HepG2 (cell line): ENCODE measurements at regions not wholly inside any gene's neighbourhood (a gene's known extent, or its start where the extent isn't known, plus 50 kb on each side); places are given as distances from the start of the nearest gene placed in this dataset.

Experiments
- ATAC-seq: fragments of 200-7000 bp; cut with Tn5 transposase; 3 replicates; pipeline ENCODE4 v1.9.1; 2020; ENCODE audit warnings: mild to moderate bottlenecking, moderate library complexity
- BruUV-seq: library from RNA; stranded (reverse); fragments of 400-500 nt; replicated peaks from 2 replicates; lab custom pipeline; 2021; lab: Mats Ljungman, UMichigan
- CTCF ChIA-PET: fragments of 300-600 bp; formaldehyde crosslinking; extraction: SDS; loops from one replicate; lab custom pipeline; 2021; ENCODE audit warnings: low total read pairs, inconsistent platforms, low intra/inter-chr PET ratio; lab: Yijun Ruan, JAX
- POLR2A ChIA-PET: fragments of 350-600 bp; sonication (Branson Sonifier 250); formaldehyde crosslinking; loops from one replicate; lab custom pipeline; 2020; ENCODE audit warnings: antibody characterized with exemption, inconsistent platforms; lab: Yijun Ruan, JAX
- DNase-seq: peaks from one replicate; pipeline ENCODE4 v3.0.0-alpha.2; 2015; ENCODE audit warnings: low spot score
- FAIRE-seq: peaks from 3 replicates; lab custom pipeline; 2011; peaks lifted over from hg19 to GRCh38; lab: Jason Lieb, UNC
- H2AFZ ChIP-seq: one replicate; pipeline ENCODE4 v1.6.1; 2011; ENCODE audit warnings: low read length, inconsistent platforms
- H3K27ac ChIP-seq: fragments of 300-600 bp; 3 replicates; pipeline ENCODE4 v1.8.0; 2011; ENCODE audit warnings: mixed run types, mild to moderate bottlenecking, mixed read lengths, low read length, inconsistent platforms; ENCODE audit not compliant: insufficient read depth; ENCODE audit errors: extremely low read length
- H3K27me3 ChIP-seq, 2 experiments: fragments of 200-600 bp in 1 of 2; 2 replicates in 1 of 2; 3 replicates in 1 of 2; pipeline versions ENCODE4 v1.6.0 to v1.8.0; 2011; ENCODE audit warnings: low read length in 2 of 2, mild to moderate bottlenecking in 2 of 2, moderate library complexity in 2 of 2, inconsistent platforms in 1 of 2; ENCODE audit not compliant: insufficient read depth in 2 of 2, control insufficient read depth in 1 of 2
- H3K36me3 ChIP-seq, 2 experiments: fragments of 200-600 bp in 1 of 2; replicated peaks in 1 of 2; 2 replicates in 1 of 2; 3 replicates in 1 of 2; pipeline versions ENCODE4 v1.5.1 to v1.8.0; 2011; ENCODE audit warnings: low read length in 2 of 2, inconsistent platforms in 1 of 2; ENCODE audit not compliant: insufficient read depth in 2 of 2, control insufficient read depth in 1 of 2
- H3K4me1 ChIP-seq: 2 replicates; pipeline ENCODE4 v1.5.1; 2012; ENCODE audit warnings: low read length, inconsistent platforms; ENCODE audit not compliant: insufficient read depth
- H3K4me2 ChIP-seq: 2 replicates; pipeline ENCODE4 v1.6.0; 2011; ENCODE audit warnings: low read depth, low read length, inconsistent platforms
- H3K4me3 ChIP-seq, 3 experiments: fragments of 200-600 bp in 1 of 3; sonication (generic), shearing (Covaris generic) in 1 of 3; replicated peaks in 1 of 3; 2 replicates each; pipeline ENCODE4 v1.5.1; 2011 to 2016; ENCODE audit warnings: low read length in 3 of 3, inconsistent platforms in 2 of 3, low read depth in 2 of 3, mild to moderate bottlenecking in 2 of 3, control low read depth in 1 of 3, mixed read lengths in 1 of 3; ENCODE audit not compliant: insufficient read depth in 1 of 3
- H3K79me2 ChIP-seq: one replicate; pipeline ENCODE4 v1.6.1; 2011; ENCODE audit warnings: low read length, inconsistent platforms; ENCODE audit not compliant: insufficient read depth
- H3K9ac ChIP-seq: 2 replicates; pipeline ENCODE4 v1.6.0; 2011; ENCODE audit warnings: mild to moderate bottlenecking, low read depth, low read length, inconsistent platforms; ENCODE audit not compliant: insufficient read depth
- H3K9me3 ChIP-seq: 2 replicates; pipeline ENCODE4 v1.5.1; 2012; ENCODE audit warnings: mild to moderate bottlenecking, low read length
- H4K20me1 ChIP-seq: 2 replicates; pipeline ENCODE4 v1.6.0; 2011; ENCODE audit warnings: inconsistent platforms, mild to moderate bottlenecking, low read length, moderate library complexity; ENCODE audit not compliant: insufficient read depth
- ATM ChIP-seq: fragments of 450-650 bp; IDR thresholded peaks from 2 replicates; pipeline ENCODE4 v1.7.1; 2017; ENCODE audit warnings: mild to moderate bottlenecking, borderline replicate concordance
- HIVEP1 ChIP-seq: sonication (generic); formaldehyde crosslinking; IDR thresholded peaks from 2 replicates; pipeline ENCODE4 v1.4.0; 2020; ENCODE audit warnings: mild to moderate bottlenecking, missing genetic modification reagents
- HNF4A ChIP-seq: sonication (generic); formaldehyde crosslinking; IDR thresholded peaks from 2 replicates; pipeline ENCODE4 v1.4.0; 2020; ENCODE audit warnings: missing genetic modification reagents
- NFKBIZ ChIP-seq: IDR thresholded peaks from 2 replicates; pipeline ENCODE4 v1.6.1; 2018; ENCODE audit warnings: missing genetic modification reagents, missing compliant biosample characterization
- NFYB ChIP-seq: sonication (generic); formaldehyde crosslinking; IDR thresholded peaks from 2 replicates; pipeline ENCODE4 v1.4.0; 2020; ENCODE audit warnings: missing genetic modification reagents
- PAX8 ChIP-seq: sonication (generic); formaldehyde crosslinking; IDR thresholded peaks from 2 replicates; pipeline ENCODE4 v1.8.0; 2022; ENCODE audit warnings: mild to moderate bottlenecking, missing genetic modification reagents, borderline replicate concordance
- SSRP1 ChIP-seq: IDR thresholded peaks from 2 replicates; pipeline ENCODE4 v1.6.1; 2016; ENCODE audit warnings: control low read depth
- ZFP37 ChIP-seq: sonication (generic); formaldehyde crosslinking; IDR thresholded peaks from 2 replicates; pipeline ENCODE4 v1.4.0; 2020; ENCODE audit warnings: missing genetic modification reagents, borderline replicate concordance
- ZMAT5 ChIP-seq: sonication (generic); formaldehyde crosslinking; IDR thresholded peaks from 2 replicates; pipeline ENCODE4 v1.5.0; 2020; ENCODE audit warnings: mild to moderate bottlenecking, low read depth, missing genetic modification reagents, borderline replicate concordance
- ZNF552 ChIP-seq: sonication (generic); formaldehyde crosslinking; IDR thresholded peaks from 2 replicates; pipeline ENCODE4 v1.9.0; 2022; ENCODE audit warnings: missing genetic modification reagents, mild to moderate bottlenecking, borderline replicate concordance
- ZNF607 ChIP-seq: sonication (generic); formaldehyde crosslinking; IDR thresholded peaks from 2 replicates; pipeline ENCODE4 v1.5.1; 2020; ENCODE audit warnings: missing genetic modification reagents, mild to moderate bottlenecking, borderline replicate concordance
- ZSCAN9 ChIP-seq: IDR thresholded peaks from 2 replicates; pipeline ENCODE4 v1.6.1; 2016; ENCODE audit warnings: borderline replicate concordance
- WGBS: methylation state at CpG from one replicate; pipeline ENCODE4 v1.1.6; 2017; ENCODE audit warnings: low lambda C conversion rate; 5-methylcytosine and 5-hydroxymethylcytosine counted together
- in situ Hi-C: cut with HindIII; loops from 2 replicates; pipeline ENCODE4 v1.10.0; 2017; ENCODE audit warnings: low pct_unique_long_range_greater_than_20kb; ENCODE audit not compliant: extremely low pct_ligation_motif_present
- intact Hi-C: fragments of 100-400 bp; cut with micrococcal nuclease; formaldehyde crosslinking; loops from one replicate; pipeline ENCODE4 v1.10.0; 2022; ENCODE audit not compliant: unreplicated experiment
- TF ChIP-seq, protein P1 (sequence below): sonication (generic); formaldehyde crosslinking; IDR thresholded peaks from 2 replicates; pipeline ENCODE4 v1.4.0; 2020; ENCODE audit warnings: mild to moderate bottlenecking, missing genetic modification reagents
- TF ChIP-seq, protein P2 (sequence below): IDR thresholded peaks from 2 replicates; pipeline ENCODE4 v1.6.1; 2016; ENCODE audit warnings: mild to moderate bottlenecking
- TF ChIP-seq, protein P3 (sequence below): sonication (generic); formaldehyde crosslinking; IDR thresholded peaks from 2 replicates; pipeline ENCODE4 v1.8.1; 2023; ENCODE audit warnings: missing genetic modification reagents, mild to moderate bottlenecking, borderline replicate concordance

- 7% methylated on average over 1 of the region's 2 CpGs for WGBS
- in situ Hi-C loops: no loop called here
These were observed 467.3 kb downstream of the TSHZ3 start for GRCh38 chr19:30881930-30882329.

DNA sequence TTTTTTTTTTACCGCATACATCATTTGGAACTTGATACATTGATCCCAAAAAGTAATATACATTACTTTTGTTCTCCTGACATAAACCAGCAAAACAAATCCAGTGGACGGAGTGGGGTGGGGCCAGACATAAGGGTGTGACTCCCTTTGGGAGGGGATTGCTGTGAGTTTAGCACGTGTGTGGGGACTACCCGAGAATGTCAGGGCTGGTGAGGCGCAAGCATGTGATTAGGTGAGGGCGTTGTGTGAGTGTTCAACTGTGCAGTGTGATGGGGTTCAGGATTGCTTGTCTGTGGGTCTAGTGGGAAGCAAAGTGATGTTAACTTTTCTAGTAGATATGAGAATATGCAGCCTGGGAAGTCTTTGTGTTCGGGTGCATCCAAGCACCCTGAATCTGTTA is 468.0 kb downstream of the TSHZ3 start:
- no peak overlapping the region for H3K27ac ChIP-seq
- no TSS peak for BruUV-seq

More at GRCh38 chr19:30881930-30882329, 467.3 kb downstream of the TSHZ3 start:
- H3K79me2 ChIP-seq: no peaks in the 10 kb centered on the region
- H3K27me3 ChIP-seq: no peaks in the 10 kb centered on the region
- no peak for DNase-seq
- no peak overlapping the region for H3K4me2 ChIP-seq
- no peak for ATAC-seq
- no peaks in the 10 kb centered on the region for H4K20me1 ChIP-seq
- H3K9ac ChIP-seq: no peak overlapping the region
- intact Hi-C loops: no loop called here
- H3K9me3 ChIP-seq: peaks cover 99% of the 10 kb centered on the region
- no peak for TF ChIP-seq PAX8
- TF ChIP-seq ZFP37 (CRISPR knock-in tag): no peak
- TF ChIP-seq SSRP1 (CRISPR knock-in tag): no peak
- no peak for FAIRE-seq
- H3K36me3 ChIP-seq: no peaks in the 10 kb centered on the region
- no peak overlapping the region for H2AFZ ChIP-seq
- BruUV-seq: no TSS peak
- H3K4me3 ChIP-seq: no peak overlapping the region
- ChIA-PET CTCF (no interaction called here), POLR2A (no interaction called here)
- H3K27ac ChIP-seq: no peak overlapping the region
- no peaks in the 10 kb centered on the region for H3K4me1 ChIP-seq

More for the DNA sequence above, 468.0 kb downstream of the TSHZ3 start:
- in situ Hi-C loops (no loop called here), intact Hi-C loops (no loop called here)
- DNase-seq (no peak), ATAC-seq (no peak), FAIRE-seq (no peak)
- TF ChIP-seq HIVEP1 (CRISPR knock-in tag): no peak
- TF ChIP-seq ZSCAN9: no peak
- TF ChIP-seq ATM: no peak
- TF ChIP-seq HNF4A (CRISPR knock-in tag): no peak
- TF ChIP-seq NFYB (CRISPR knock-in tag): no peak
- TF ChIP-seq, protein P1, sequence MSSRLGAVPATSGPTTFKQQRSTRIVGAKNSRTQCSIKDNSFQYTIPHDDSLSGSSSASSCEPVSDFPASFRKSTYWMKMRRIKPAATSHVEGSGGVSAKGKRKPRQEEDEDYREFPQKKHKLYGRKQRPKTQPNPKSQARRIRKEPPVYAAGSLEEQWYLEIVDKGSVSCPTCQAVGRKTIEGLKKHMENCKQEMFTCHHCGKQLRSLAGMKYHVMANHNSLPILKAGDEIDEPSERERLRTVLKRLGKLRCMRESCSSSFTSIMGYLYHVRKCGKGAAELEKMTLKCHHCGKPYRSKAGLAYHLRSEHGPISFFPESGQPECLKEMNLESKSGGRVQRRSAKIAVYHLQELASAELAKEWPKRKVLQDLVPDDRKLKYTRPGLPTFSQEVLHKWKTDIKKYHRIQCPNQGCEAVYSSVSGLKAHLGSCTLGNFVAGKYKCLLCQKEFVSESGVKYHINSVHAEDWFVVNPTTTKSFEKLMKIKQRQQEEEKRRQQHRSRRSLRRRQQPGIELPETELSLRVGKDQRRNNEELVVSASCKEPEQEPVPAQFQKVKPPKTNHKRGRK (CRISPR knock-in tag): no peak
- no peak for TF ChIP-seq NFKBIZ
- TF ChIP-seq ZMAT5 (CRISPR knock-in tag): no peak
- TF ChIP-seq ZNF607: no peak
- TF ChIP-seq, protein P2, sequence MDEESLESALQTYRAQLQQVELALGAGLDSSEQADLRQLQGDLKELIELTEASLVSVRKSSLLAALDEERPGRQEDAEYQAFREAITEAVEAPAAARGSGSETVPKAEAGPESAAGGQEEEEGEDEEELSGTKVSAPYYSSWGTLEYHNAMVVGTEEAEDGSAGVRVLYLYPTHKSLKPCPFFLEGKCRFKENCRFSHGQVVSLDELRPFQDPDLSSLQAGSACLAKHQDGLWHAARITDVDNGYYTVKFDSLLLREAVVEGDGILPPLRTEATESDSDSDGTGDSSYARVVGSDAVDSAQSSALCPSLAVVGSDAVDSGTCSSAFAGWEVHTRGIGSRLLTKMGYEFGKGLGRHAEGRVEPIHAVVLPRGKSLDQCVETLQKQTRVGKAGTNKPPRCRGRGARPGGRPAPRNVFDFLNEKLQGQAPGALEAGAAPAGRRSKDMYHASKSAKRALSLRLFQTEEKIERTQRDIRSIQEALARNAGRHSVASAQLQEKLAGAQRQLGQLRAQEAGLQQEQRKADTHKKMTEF: no peak
- TF ChIP-seq, protein P3, sequence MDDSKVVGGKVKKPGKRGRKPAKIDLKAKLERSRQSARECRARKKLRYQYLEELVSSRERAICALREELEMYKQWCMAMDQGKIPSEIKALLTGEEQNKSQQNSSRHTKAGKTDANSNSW (CRISPR knock-in tag): no peak
- TF ChIP-seq ZNF552 (CRISPR knock-in tag): no peak
- Histone ChIP-seq H3K36me3 (no peaks in the 10 kb centered on the region), H3K79me2 (no peaks in the 10 kb centered on the region), H3K9ac (no peak overlapping the region), H3K4me1 (no peaks in the 10 kb centered on the region), H3K9me3 (peaks cover 99% of the 10 kb centered on the region), H2AFZ (no peak overlapping the region), H3K4me2 (no peak overlapping the region), H3K27me3 (no peaks in the 10 kb centered on the region), H3K4me3 (no peak overlapping the region), H4K20me1 (no peaks in the 10 kb centered on the region)
- CTCF ChIA-PET: no interaction called here
- 30% methylated on average over 7 of the region's 7 CpGs for WGBS
- POLR2A ChIA-PET: no interaction called here
